CD4-positive, CD25-positive, alpha-beta regulatory T cell (primary cell): ENCODE measurements at regions not wholly inside any gene's neighbourhood (a gene's known extent, or its start where the extent isn't known, plus 50 kb on each side); places are given as distances from the start of the nearest gene placed in this dataset.
"Not testable (repeated sequence)": the region's sequence is repeated elsewhere in the genome, so short reads cannot be mapped to it uniquely, and the experiment has no call there.

Experiments used
- ATAC-seq, 2 donors: fragments of 150-1000 bp; cut with Tn5 transposase; one replicate each; pipeline ENCODE4 v1.10.0; 2021; ENCODE audit warnings: low read depth in 2 of 2, moderate number of reproducible peaks in 2 of 2, moderate library complexity in 1 of 2
- DNase-seq, 3 donors: peaks; one replicate each; pipeline versions ENCODE4 v3.0.0 to v3.0.0-alpha.2; 2012 to 2022; ENCODE audit warnings: mixed read lengths in 1 of 3
- H3K27ac ChIP-seq: one replicate; pipeline ENCODE4 v1.7.0; 2013; ENCODE audit warnings: mild to moderate bottlenecking, low read length; ENCODE audit not compliant: insufficient read depth, poor library complexity, severe bottlenecking
- H3K27me3 ChIP-seq: one replicate; pipeline ENCODE4 v1.7.0; 2013; ENCODE audit warnings: low read length; ENCODE audit not compliant: control insufficient read depth, insufficient read depth
- H3K36me3 ChIP-seq: one replicate; pipeline ENCODE4 v1.7.0; 2013; ENCODE audit warnings: mild to moderate bottlenecking, low read length, moderate library complexity; ENCODE audit not compliant: control insufficient read depth, insufficient read depth
- H3K4me1 ChIP-seq: 2 replicates; pipeline ENCODE4 v1.7.0; 2013; ENCODE audit warnings: mild to moderate bottlenecking, low read length; ENCODE audit not compliant: insufficient read depth, control insufficient read depth, poor library complexity, severe bottlenecking
- H3K4me3 ChIP-seq: one replicate; pipeline ENCODE4 v1.7.0; 2013; ENCODE audit warnings: low read depth, mild to moderate bottlenecking, low read length, moderate library complexity
- H3K9me3 ChIP-seq, 2 experiments: 1 replicate in 1 of 2; 2 replicates in 1 of 2; pipeline ENCODE4 v1.7.0; 2013; ENCODE audit warnings: low read length in 2 of 2, mild to moderate bottlenecking in 1 of 2, moderate library complexity in 1 of 2; ENCODE audit not compliant: control insufficient read depth in 2 of 2
- H3K27ac Mint-ChIP-seq, 3 donors: one replicate each; pipeline ENCODE4 v1.8.0; 2020 to 2022; ENCODE audit warnings: mild to moderate bottlenecking in 3 of 3, mixed read lengths in 3 of 3, moderate library complexity in 2 of 3
- H3K27me3 Mint-ChIP-seq: one replicate; pipeline ENCODE4 v1.8.0; 2022; ENCODE audit warnings: mild to moderate bottlenecking, mixed read lengths
- H3K36me3 Mint-ChIP-seq: one replicate; pipeline ENCODE4 v1.8.0; 2020; ENCODE audit warnings: mixed read lengths
- H3K4me1 Mint-ChIP-seq, 4 donors: one replicate each; pipeline ENCODE4 v1.8.0; 2020 to 2022; ENCODE audit warnings: mixed read lengths in 4 of 4, mild to moderate bottlenecking in 1 of 4
- H3K4me3 Mint-ChIP-seq, 4 donors: one replicate each; pipeline ENCODE4 v1.8.0; 2020 to 2022; ENCODE audit warnings: mild to moderate bottlenecking in 4 of 4, mixed read lengths in 4 of 4, moderate library complexity in 3 of 4
- H3K9me3 Mint-ChIP-seq, 7 donors: one replicate each; pipeline ENCODE4 v1.8.0; 2020 to 2022; ENCODE audit warnings: mixed read lengths in 7 of 7, mild to moderate bottlenecking in 3 of 7, moderate library complexity in 2 of 7

DNA sequence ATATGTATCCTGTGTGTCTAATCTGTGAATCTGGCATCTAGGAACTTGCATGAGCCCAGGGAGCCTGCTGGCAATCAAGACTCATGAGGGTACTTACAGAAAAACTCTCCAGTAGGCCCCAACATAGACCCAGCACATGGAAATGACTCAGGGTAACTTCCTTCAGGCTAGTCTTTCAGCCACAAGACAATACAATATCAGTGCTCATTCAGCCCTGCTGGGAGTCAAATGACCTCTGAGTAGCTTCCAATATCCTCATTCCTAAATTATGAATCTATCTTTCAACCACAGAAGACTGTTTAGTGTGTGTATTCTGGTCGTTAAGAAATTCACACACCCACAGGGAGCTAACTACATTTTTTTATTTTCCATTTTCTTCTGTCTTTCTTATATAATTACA lies 1273.0 kb downstream of the EFNA5 start:
- Histone ChIP-seq H3K4me1 (no peaks in the 10 kb centered on the region), H3K4me3 (no peak overlapping the region), H3K36me3 (no peaks in the 10 kb centered on the region), H3K27me3 (no peaks in the 10 kb centered on the region), H3K9me3 (no peaks in the 10 kb centered on the region), H3K27ac (no peak overlapping the region)
- peaks cover 0 to 20% (median 6%) of the 10 kb centered on the region in 7 donors for H3K9me3 Mint-ChIP-seq
- H3K36me3 Mint-ChIP-seq, result no peaks in the 10 kb centered on the region
- no peak overlapping the region for H3K4me3 Mint-ChIP-seq
- no peak overlapping the region for H3K27ac Mint-ChIP-seq
- no peaks in the 10 kb centered on the region for H3K4me1 Mint-ChIP-seq
- DNase-seq, result no peak
- ATAC-seq, result no peak
- H3K27me3 Mint-ChIP-seq, result no peaks in the 10 kb centered on the region

DNA sequence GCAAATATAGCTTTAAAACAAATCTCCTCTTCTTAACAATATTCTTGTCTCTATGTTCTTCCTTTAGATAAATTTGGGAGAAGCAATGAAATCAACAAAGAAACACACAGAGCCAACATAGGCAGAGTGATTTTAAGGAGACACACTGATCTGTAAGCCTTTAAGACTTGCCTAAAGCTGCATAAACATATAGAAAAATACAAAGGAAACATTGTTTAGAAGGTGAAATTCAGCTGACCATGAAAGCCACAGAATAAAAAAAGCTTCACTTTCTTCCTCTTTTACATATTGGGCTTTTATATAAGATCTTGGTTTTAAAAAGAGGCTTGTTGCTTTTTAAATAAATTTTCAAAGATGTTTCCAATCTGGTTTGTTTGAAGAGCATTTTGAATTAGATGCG lies 1277.5 kb downstream of the EFNA5 start:
- Histone ChIP-seq H3K9me3 (no peaks in the 10 kb centered on the region), H3K4me3 (no peak overlapping the region), H3K27me3 (no peaks in the 10 kb centered on the region), H3K36me3 (no peaks in the 10 kb centered on the region), H3K4me1 (no peaks in the 10 kb centered on the region), H3K27ac (no peak overlapping the region)
- Mint-ChIP-seq H3K4me1 (no peaks in the 10 kb centered on the region), H3K4me3 (no peak overlapping the region), H3K27me3 (no peaks in the 10 kb centered on the region), H3K9me3 (peaks cover 0 to 11% (median 3%) of the 10 kb centered on the region in 7 donors), H3K27ac (no peak overlapping the region), H3K36me3 (no peaks in the 10 kb centered on the region)
- ATAC-seq, result no peak
- no peak for DNase-seq

DNA sequence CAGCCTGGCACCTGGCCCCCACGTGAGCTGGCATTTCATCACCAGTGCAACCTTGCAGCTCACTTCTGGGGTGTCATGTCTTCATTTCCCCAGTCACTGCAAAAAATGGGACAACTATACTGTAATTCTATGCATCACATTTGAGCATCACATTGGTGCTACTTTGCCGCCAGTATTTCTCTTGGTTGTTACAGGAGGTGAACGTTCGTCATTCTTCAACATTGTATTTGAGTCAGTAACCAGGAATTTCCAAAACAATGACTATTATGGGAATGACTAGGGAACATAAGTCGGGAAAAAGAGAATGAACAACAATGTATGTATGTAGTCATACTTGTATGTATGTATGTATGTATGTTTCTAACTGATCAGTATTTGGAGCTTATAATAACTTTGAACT lies 1278.0 kb downstream of the EFNA5 start:
- H3K4me1 Mint-ChIP-seq, result no peaks in the 10 kb centered on the region
- no peaks in the 10 kb centered on the region for H3K36me3 Mint-ChIP-seq
- Histone ChIP-seq H3K27ac (no peak overlapping the region), H3K9me3 (no peaks in the 10 kb centered on the region), H3K27me3 (no peaks in the 10 kb centered on the region), H3K4me3 (no peak overlapping the region), H3K36me3 (no peaks in the 10 kb centered on the region), H3K4me1 (no peaks in the 10 kb centered on the region)
- H3K27ac Mint-ChIP-seq, result no peak overlapping the region
- H3K27me3 Mint-ChIP-seq, result no peaks in the 10 kb centered on the region
- peaks cover 0 to 9% (median 3%) of the 10 kb centered on the region in 7 donors for H3K9me3 Mint-ChIP-seq
- no peak overlapping the region for H3K4me3 Mint-ChIP-seq
- DNase-seq (no peak), ATAC-seq (no peak)

DNA sequence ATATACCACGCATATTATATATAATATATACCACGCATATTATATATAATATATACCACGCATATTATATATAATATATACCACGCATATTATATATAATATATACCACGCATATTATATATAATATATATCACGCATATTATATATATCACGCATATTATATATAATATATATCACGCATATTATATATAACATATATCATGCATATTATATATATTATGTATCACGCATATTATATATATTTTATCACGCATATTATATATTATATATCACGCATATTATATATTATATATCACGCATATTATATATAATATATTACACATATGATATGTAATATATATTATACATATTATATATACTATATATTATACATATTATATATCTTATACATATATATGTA lies 1283.0 kb downstream of the EFNA5 start:
- not testable (repeated sequence) for H3K4me1 ChIP-seq, H3K27ac ChIP-seq, H3K27ac Mint-ChIP-seq, H3K9me3 Mint-ChIP-seq, H3K36me3 Mint-ChIP-seq, H3K4me3 ChIP-seq, H3K27me3 Mint-ChIP-seq, H3K36me3 ChIP-seq, H3K27me3 ChIP-seq, DNase-seq, ATAC-seq, H3K4me3 Mint-ChIP-seq, H3K9me3 ChIP-seq, H3K4me1 Mint-ChIP-seq

DNA sequence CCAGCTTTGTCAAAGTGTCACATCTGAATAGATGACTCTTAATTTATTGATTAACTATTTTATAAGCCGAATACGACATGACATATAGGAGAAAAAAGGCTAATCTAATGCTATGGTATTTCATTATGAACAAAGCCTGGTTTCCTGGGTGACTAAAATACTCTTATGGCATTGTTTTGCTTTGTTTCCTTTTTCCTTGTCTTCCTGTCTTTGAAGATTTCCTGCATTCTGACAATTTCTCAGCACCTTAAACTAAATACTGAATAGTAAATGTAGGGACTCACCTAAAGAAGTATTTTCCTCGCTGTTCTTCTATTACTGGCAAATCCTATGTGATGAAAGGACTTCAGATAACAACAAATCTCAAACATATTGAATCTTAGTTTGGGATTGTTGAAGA lies 1284.5 kb downstream of the EFNA5 start:
- H3K27ac ChIP-seq, result no peak overlapping the region
- no peaks in the 10 kb centered on the region for H3K36me3 ChIP-seq
- H3K27ac Mint-ChIP-seq, result no peak overlapping the region
- H3K27me3 Mint-ChIP-seq, result no peaks in the 10 kb centered on the region
- DNase-seq (no peak), ATAC-seq (no peak)
- H3K27me3 ChIP-seq, result no peaks in the 10 kb centered on the region
- H3K36me3 Mint-ChIP-seq, result no peaks in the 10 kb centered on the region
- no peaks in the 10 kb centered on the region for H3K4me1 ChIP-seq
- H3K4me3 Mint-ChIP-seq, result no peak overlapping the region
- H3K9me3 ChIP-seq, result no peaks in the 10 kb centered on the region
- peaks cover 0 to 8% (median 4%) of the 10 kb centered on the region in 7 donors for H3K9me3 Mint-ChIP-seq
- H3K4me3 ChIP-seq, result no peak overlapping the region
- H3K4me1 Mint-ChIP-seq, result no peaks in the 10 kb centered on the region

DNA sequence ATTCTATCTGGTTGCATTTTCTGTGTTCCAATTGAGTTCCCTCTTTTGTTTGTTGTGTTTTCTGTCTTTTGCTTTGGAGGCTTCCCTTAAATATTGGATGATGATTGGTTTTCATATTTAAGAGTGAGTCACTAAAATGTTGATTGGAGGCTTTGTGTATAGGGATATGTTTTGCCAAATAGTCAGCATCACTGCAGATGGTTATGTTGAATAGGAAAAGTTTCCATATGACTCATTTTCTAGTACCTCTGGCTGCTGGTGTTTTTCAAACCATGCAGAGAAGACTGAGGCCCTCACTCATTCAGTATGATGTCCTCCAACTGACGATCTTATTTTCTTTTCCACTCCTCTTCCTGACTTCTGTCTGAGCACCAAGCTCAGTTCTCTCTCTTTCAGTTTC lies 1290.0 kb downstream of the EFNA5 start:
- no peaks in the 10 kb centered on the region for H3K27me3 Mint-ChIP-seq
- DNase-seq, result no peak

DNA sequence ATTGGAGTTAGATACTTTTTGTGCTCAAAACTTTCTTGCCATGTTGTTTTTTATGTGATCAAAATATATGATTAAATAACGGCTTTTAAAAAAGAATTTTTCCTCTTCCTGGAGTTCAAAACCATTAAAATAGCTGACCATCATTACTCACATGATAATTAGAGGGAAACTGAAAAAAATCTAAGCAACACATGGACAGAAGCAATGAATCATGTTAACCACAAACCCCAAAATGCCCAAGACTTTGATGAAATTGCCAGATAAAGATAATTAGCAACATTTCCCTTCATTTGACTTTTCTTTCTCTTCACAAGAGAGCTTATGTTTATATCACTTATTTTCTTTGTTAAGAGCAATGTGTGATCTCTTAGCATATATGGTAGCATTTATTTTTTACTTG lies 1294.2 kb downstream of the EFNA5 start:
- Histone ChIP-seq H3K4me1 (no peaks in the 10 kb centered on the region), H3K27me3 (no peaks in the 10 kb centered on the region), H3K27ac (no peak overlapping the region), H3K9me3 (no peaks in the 10 kb centered on the region), H3K4me3 (no peak overlapping the region), H3K36me3 (no peaks in the 10 kb centered on the region)
- Mint-ChIP-seq H3K4me1 (no peaks in the 10 kb centered on the region), H3K27me3 (no peaks in the 10 kb centered on the region), H3K4me3 (no peak overlapping the region), H3K36me3 (no peaks in the 10 kb centered on the region), H3K27ac (no peak overlapping the region), H3K9me3 (peaks cover 0 to 6% (median 2%) of the 10 kb centered on the region in 7 donors)
- DNase-seq (no peak), ATAC-seq (no peak)

More for the DNA sequence above, 1290.0 kb downstream of the EFNA5 start:
- H3K4me1 ChIP-seq, result no peaks in the 10 kb centered on the region
- Mint-ChIP-seq H3K9me3 (peaks cover 0 to 13% (median 4%) of the 10 kb centered on the region in 7 donors), H3K36me3 (no peaks in the 10 kb centered on the region), H3K4me1 (no peaks in the 10 kb centered on the region), H3K4me3 (no peak overlapping the region), H3K27ac (no peak overlapping the region)
- H3K4me3 ChIP-seq, result no peak overlapping the region
- no peak for ATAC-seq
- H3K9me3 ChIP-seq, result no peaks in the 10 kb centered on the region
- no peaks in the 10 kb centered on the region for H3K27me3 ChIP-seq
- no peaks in the 10 kb centered on the region for H3K36me3 ChIP-seq
- H3K27ac ChIP-seq, result no peak overlapping the region

DNA sequence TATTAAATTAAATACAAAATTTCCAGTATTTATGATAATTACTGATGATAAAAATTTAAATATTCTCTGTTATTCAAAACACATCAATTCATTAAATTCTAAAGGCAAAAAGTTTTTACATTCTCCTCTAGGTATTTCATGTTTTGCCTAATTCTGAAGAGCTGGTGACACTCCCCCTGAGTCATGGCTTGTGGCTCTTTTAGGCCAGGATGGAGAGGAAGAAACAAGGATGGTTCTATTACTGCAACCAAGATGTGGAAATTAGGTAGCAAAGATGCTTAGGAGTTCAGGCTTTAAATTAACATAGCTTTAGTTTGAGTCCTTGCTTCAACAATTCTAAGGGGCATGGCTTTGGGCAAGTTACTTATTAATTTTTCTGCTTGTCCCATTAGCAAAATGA lies 1295.8 kb downstream of the EFNA5 start:
- DNase-seq (no peak), ATAC-seq (no peak)
- Histone ChIP-seq H3K4me3 (no peak overlapping the region), H3K9me3 (no peaks in the 10 kb centered on the region), H3K36me3 (no peaks in the 10 kb centered on the region), H3K4me1 (no peaks in the 10 kb centered on the region), H3K27ac (no peak overlapping the region), H3K27me3 (no peaks in the 10 kb centered on the region)
- H3K4me3 Mint-ChIP-seq, result no peak overlapping the region
- H3K27ac Mint-ChIP-seq, result no peak overlapping the region
- no peaks in the 10 kb centered on the region for H3K36me3 Mint-ChIP-seq
- peaks cover 0 to 6% (median 4%) of the 10 kb centered on the region in 7 donors for H3K9me3 Mint-ChIP-seq
- no peaks in the 10 kb centered on the region for H3K4me1 Mint-ChIP-seq
- no peaks in the 10 kb centered on the region for H3K27me3 Mint-ChIP-seq
